ENCODE measurements at regions not wholly inside any gene's neighbourhood (a gene's known extent, or its start where the extent isn't known, plus 50 kb on each side); places are given as distances from the start of the nearest gene placed in this dataset.

- no peaks in the 10 kb centered on the region for H3K27me3 ChIP-seq (ENCODE audit: control insufficient read depth in 2 of 2, insufficient read depth in 1 of 2, low read length in 1 of 2)
- WGBS, result 94% methylated on average over 3 of the region's 3 CpGs
- no peaks in the 10 kb centered on the region for H3K36me3 ChIP-seq (ENCODE audit: control insufficient read depth in 2 of 2, insufficient read depth in 2 of 2, low read length in 1 of 2)
- no peaks in the 10 kb centered on the region for H3K9me3 ChIP-seq (ENCODE audit: control insufficient read depth in 2 of 2, insufficient read depth in 1 of 2, low read length in 1 of 2)
- no peaks in the 10 kb centered on the region for H3K4me1 ChIP-seq (ENCODE audit: control insufficient read depth in 2 of 2, insufficient read depth in 2 of 2, low read length in 2 of 2)
- no peak overlapping the region for H3K4me3 ChIP-seq (ENCODE audit: low read length in 2 of 2)
- DNase-seq (ENCODE audit: low read depth in 6 of 9, low spot score in 9 of 9), result no peak
- no peak overlapping the region for H3K27ac ChIP-seq (ENCODE audit: low read depth in 1 of 2, low read length in 1 of 2)
These were observed 286.8 kb upstream of the THRB start for GRCh38 chr3:24781454-24781853.

- no peaks in the 10 kb centered on the region for H3K36me3 ChIP-seq (ENCODE audit: control insufficient read depth in 2 of 2, insufficient read depth in 2 of 2, low read length in 1 of 2)
- no peaks in the 10 kb centered on the region for H3K4me1 ChIP-seq (ENCODE audit: control insufficient read depth in 2 of 2, insufficient read depth in 2 of 2, low read length in 2 of 2)
- no peaks in the 10 kb centered on the region for H3K9me3 ChIP-seq (ENCODE audit: control insufficient read depth in 2 of 2, insufficient read depth in 1 of 2, low read length in 1 of 2)
- no peak overlapping the region for H3K27ac ChIP-seq (ENCODE audit: low read depth in 1 of 2, low read length in 1 of 2)
- 68% methylated on average over 5 of the region's 5 CpGs for WGBS
- no peak overlapping the region for H3K4me3 ChIP-seq (ENCODE audit: low read length in 2 of 2)
- H3K27me3 ChIP-seq (ENCODE audit: control insufficient read depth in 2 of 2, insufficient read depth in 1 of 2, low read length in 1 of 2), result no peaks in the 10 kb centered on the region
- DNase-seq (ENCODE audit: low read depth in 6 of 9, low spot score in 9 of 9), result no peak
These were observed 299.2 kb upstream of the THRB start for GRCh38 chr3:24793896-24794295.

- Histone ChIP-seq H3K27me3 (ENCODE audit: control insufficient read depth in 2 of 2, insufficient read depth in 1 of 2, low read length in 1 of 2) (no peaks in the 10 kb centered on the region), H3K27ac (ENCODE audit: low read depth in 1 of 2, low read length in 1 of 2) (no peak overlapping the region), H3K9me3 (ENCODE audit: control insufficient read depth in 2 of 2, insufficient read depth in 1 of 2, low read length in 1 of 2) (no peaks in the 10 kb centered on the region), H3K4me3 (ENCODE audit: low read length in 2 of 2) (no peak overlapping the region), H3K4me1 (ENCODE audit: control insufficient read depth in 2 of 2, insufficient read depth in 2 of 2, low read length in 2 of 2) (no peaks in the 10 kb centered on the region), H3K36me3 (ENCODE audit: control insufficient read depth in 2 of 2, insufficient read depth in 2 of 2, low read length in 1 of 2) (no peaks in the 10 kb centered on the region)
- no peak for DNase-seq (ENCODE audit: low read depth in 6 of 9, low spot score in 9 of 9)
- 86% methylated on average over 2 of the region's 2 CpGs for WGBS
These were observed 308.0 kb upstream of the THRB start for GRCh38 chr3:24802614-24803013.

GRCh38 chr3:24804095-24804494, 309.4 kb upstream of the THRB start:
- DNase-seq (ENCODE audit: low read depth in 6 of 9, low spot score in 9 of 9), result no peak
- Histone ChIP-seq H3K9me3 (ENCODE audit: control insufficient read depth in 2 of 2, insufficient read depth in 1 of 2, low read length in 1 of 2) (no peaks in the 10 kb centered on the region), H3K27ac (ENCODE audit: low read depth in 1 of 2, low read length in 1 of 2) (no peak overlapping the region), H3K4me1 (ENCODE audit: control insufficient read depth in 2 of 2, insufficient read depth in 2 of 2, low read length in 2 of 2) (no peaks in the 10 kb centered on the region), H3K27me3 (ENCODE audit: control insufficient read depth in 2 of 2, insufficient read depth in 1 of 2, low read length in 1 of 2) (no peaks in the 10 kb centered on the region), H3K4me3 (ENCODE audit: low read length in 2 of 2) (no peak overlapping the region), H3K36me3 (ENCODE audit: control insufficient read depth in 2 of 2, insufficient read depth in 2 of 2, low read length in 1 of 2) (no peaks in the 10 kb centered on the region)
- 94% methylated on average over 1 of the region's 1 CpG for WGBS

DNA sequence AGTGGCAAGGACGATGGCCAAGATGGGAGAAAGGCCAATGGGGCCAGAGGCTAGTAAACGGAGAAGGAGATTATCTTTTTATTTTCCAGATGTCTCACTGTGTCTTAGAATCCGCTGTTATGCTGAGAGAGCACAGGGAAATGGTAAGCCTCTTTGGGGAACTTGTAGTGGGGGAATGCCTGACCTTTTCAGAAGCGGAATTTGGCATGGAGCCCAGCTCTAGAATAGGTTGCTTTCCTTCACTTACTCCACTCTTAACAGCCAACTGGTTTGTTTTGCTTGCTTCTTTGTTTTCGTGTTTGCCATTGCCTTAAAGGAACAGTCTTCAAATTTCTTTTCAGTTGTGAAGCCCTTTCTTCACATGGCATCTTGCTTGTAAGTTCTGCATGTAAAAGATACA, 316.2 kb upstream of the THRB start:
- H3K4me3 ChIP-seq (ENCODE audit: low read length in 2 of 2), result no peak overlapping the region
- 85% methylated on average over 5 of the region's 5 CpGs for WGBS

DNA sequence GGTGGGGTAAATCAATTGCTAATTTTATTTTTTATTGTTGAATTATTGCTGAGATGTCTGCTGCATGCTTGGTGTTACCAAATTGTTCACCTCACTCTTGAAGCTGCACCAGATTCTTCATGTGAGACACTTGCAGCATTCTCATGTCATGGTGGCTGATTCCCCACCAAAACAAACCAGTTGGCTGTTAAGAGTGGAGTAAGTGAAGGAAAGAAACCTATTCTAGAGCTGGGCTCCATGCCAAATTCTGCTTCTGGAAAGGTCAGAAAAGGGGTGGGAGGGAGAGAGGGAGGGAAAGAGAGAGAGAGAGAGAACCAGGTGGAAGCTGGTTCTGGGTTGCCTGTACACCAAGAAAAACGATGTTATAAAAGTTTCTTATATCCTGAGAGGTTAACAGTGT, 317.5 kb upstream of the THRB start:
- DNase-seq (ENCODE audit: low read depth in 6 of 9, low spot score in 9 of 9), result no peak
- Histone ChIP-seq H3K9me3 (ENCODE audit: control insufficient read depth in 2 of 2, insufficient read depth in 1 of 2, low read length in 1 of 2) (no peaks in the 10 kb centered on the region), H3K4me3 (ENCODE audit: low read length in 2 of 2) (no peak overlapping the region), H3K4me1 (ENCODE audit: control insufficient read depth in 2 of 2, insufficient read depth in 2 of 2, low read length in 2 of 2) (no peaks in the 10 kb centered on the region), H3K27ac (ENCODE audit: low read depth in 1 of 2, low read length in 1 of 2) (no peak overlapping the region), H3K27me3 (ENCODE audit: control insufficient read depth in 2 of 2, insufficient read depth in 1 of 2, low read length in 1 of 2) (no peaks in the 10 kb centered on the region), H3K36me3 (ENCODE audit: control insufficient read depth in 2 of 2, insufficient read depth in 2 of 2, low read length in 1 of 2) (no peaks in the 10 kb centered on the region)
- 81% methylated on average over 1 of the region's 1 CpG for WGBS

More for the DNA sequence above, 316.2 kb upstream of the THRB start:
- no peak for DNase-seq (ENCODE audit: low read depth in 6 of 9, low spot score in 9 of 9)
- no peak overlapping the region for H3K27ac ChIP-seq (ENCODE audit: low read depth in 1 of 2, low read length in 1 of 2)
- H3K36me3 ChIP-seq (ENCODE audit: control insufficient read depth in 2 of 2, insufficient read depth in 2 of 2, low read length in 1 of 2), result no peaks in the 10 kb centered on the region
- no peaks in the 10 kb centered on the region for H3K4me1 ChIP-seq (ENCODE audit: control insufficient read depth in 2 of 2, insufficient read depth in 2 of 2, low read length in 2 of 2)
- H3K27me3 ChIP-seq (ENCODE audit: control insufficient read depth in 2 of 2, insufficient read depth in 1 of 2, low read length in 1 of 2), result no peaks in the 10 kb centered on the region
- H3K9me3 ChIP-seq (ENCODE audit: control insufficient read depth in 2 of 2, insufficient read depth in 1 of 2, low read length in 1 of 2), result no peaks in the 10 kb centered on the region

- Histone ChIP-seq H3K36me3 (ENCODE audit: control insufficient read depth in 2 of 2, insufficient read depth in 2 of 2, low read length in 1 of 2) (no peaks in the 10 kb centered on the region), H3K9me3 (ENCODE audit: control insufficient read depth in 2 of 2, insufficient read depth in 1 of 2, low read length in 1 of 2) (no peaks in the 10 kb centered on the region), H3K27ac (ENCODE audit: low read depth in 1 of 2, low read length in 1 of 2) (no peak overlapping the region), H3K4me3 (ENCODE audit: low read length in 2 of 2) (no peak overlapping the region), H3K4me1 (ENCODE audit: control insufficient read depth in 2 of 2, insufficient read depth in 2 of 2, low read length in 2 of 2) (no peaks in the 10 kb centered on the region), H3K27me3 (ENCODE audit: control insufficient read depth in 2 of 2, insufficient read depth in 1 of 2, low read length in 1 of 2) (no peaks in the 10 kb centered on the region)
- DNase-seq (ENCODE audit: low read depth in 6 of 9, low spot score in 9 of 9), result no peak
- 85% methylated on average over 1 of the region's 1 CpG for WGBS
These were observed 323.4 kb upstream of the THRB start for GRCh38 chr3:24818055-24818454.

- peaks cover 23 to 36% of the 10 kb centered on the region in 2 donors for H3K27me3 ChIP-seq (ENCODE audit: control insufficient read depth in 2 of 2, insufficient read depth in 1 of 2, low read length in 1 of 2)
- no peaks in the 10 kb centered on the region for H3K36me3 ChIP-seq (ENCODE audit: control insufficient read depth in 2 of 2, insufficient read depth in 2 of 2, low read length in 1 of 2)
- H3K4me3 ChIP-seq (ENCODE audit: low read length in 2 of 2), result no peak overlapping the region
- H3K27ac ChIP-seq (ENCODE audit: low read depth in 1 of 2, low read length in 1 of 2), result no peak overlapping the region
- WGBS, result 88% methylated on average over 4 of the region's 4 CpGs
- H3K9me3 ChIP-seq (ENCODE audit: control insufficient read depth in 2 of 2, insufficient read depth in 1 of 2, low read length in 1 of 2), result no peaks in the 10 kb centered on the region
- H3K4me1 ChIP-seq (ENCODE audit: control insufficient read depth in 2 of 2, insufficient read depth in 2 of 2, low read length in 2 of 2), result peaks cover 0 to 4% of the 10 kb centered on the region in 2 donors
- DNase-seq (ENCODE audit: low read depth in 6 of 9, low spot score in 9 of 9), result no peak
These were observed 333.4 kb upstream of the THRB start for GRCh38 chr3:24828011-24828410.

GRCh38 chr3:24828551-24828950, 333.9 kb upstream of the THRB start:
- Histone ChIP-seq H3K27ac (ENCODE audit: low read depth in 1 of 2, low read length in 1 of 2) (no peak overlapping the region), H3K9me3 (ENCODE audit: control insufficient read depth in 2 of 2, insufficient read depth in 1 of 2, low read length in 1 of 2) (no peaks in the 10 kb centered on the region), H3K4me1 (ENCODE audit: control insufficient read depth in 2 of 2, insufficient read depth in 2 of 2, low read length in 2 of 2) (peaks cover 0 to 4% of the 10 kb centered on the region in 2 donors), H3K27me3 (ENCODE audit: control insufficient read depth in 2 of 2, insufficient read depth in 1 of 2, low read length in 1 of 2) (peaks cover 23 to 36% of the 10 kb centered on the region in 2 donors), H3K36me3 (ENCODE audit: control insufficient read depth in 2 of 2, insufficient read depth in 2 of 2, low read length in 1 of 2) (no peaks in the 10 kb centered on the region), H3K4me3 (ENCODE audit: low read length in 2 of 2) (no peak overlapping the region)
- 53% methylated on average over 6 of the region's 6 CpGs for WGBS
- no peak for DNase-seq (ENCODE audit: low read depth in 6 of 9, low spot score in 9 of 9)

Measured in thymus (tissue), 11 donors.